Stimulated activated naive CD8-positive, alpha-beta T cell treated with anti-CD3 and anti-CD28 coated beads, Interleukin-15, Interleukin-2, amounts not matched to agents 100 ng/mL and 50 ng/mL, for 24 hours (primary cell): ENCODE measurements at regions not wholly inside any gene's neighbourhood (a gene's known extent, or its start where the extent isn't known, plus 50 kb on each side); places are given as distances from the start of the nearest gene placed in this dataset.

Experiments used
- H3K27ac Mint-ChIP-seq: one replicate; pipeline ENCODE4 v1.8.0; 2021; ENCODE audit warnings: mild to moderate bottlenecking, mixed read lengths
- H3K27me3 Mint-ChIP-seq: one replicate; pipeline ENCODE4 v1.8.0; 2021; ENCODE audit warnings: mixed read lengths
- H3K36me3 Mint-ChIP-seq: one replicate; pipeline ENCODE4 v1.8.0; 2021; ENCODE audit warnings: low read depth, mixed read lengths
- H3K4me1 Mint-ChIP-seq: one replicate; pipeline ENCODE4 v1.8.0; 2021; ENCODE audit warnings: low read depth, mixed read lengths
- H3K4me3 Mint-ChIP-seq: one replicate; pipeline ENCODE4 v1.8.0; 2021; ENCODE audit warnings: mild to moderate bottlenecking, mixed read lengths
- H3K9me3 Mint-ChIP-seq: one replicate; pipeline ENCODE4 v1.8.0; 2021; ENCODE audit warnings: mixed read lengths

GRCh38 chr20:41913146-41913545 lies 295.0 kb upstream of the CHD6 start:
- Mint-ChIP-seq H3K4me3 (no peak overlapping the region), H3K27ac (no peak overlapping the region), H3K27me3 (peaks cover 22% of the 10 kb centered on the region), H3K4me1 (no peaks in the 10 kb centered on the region), H3K36me3 (no peaks in the 10 kb centered on the region), H3K9me3 (no peaks in the 10 kb centered on the region)

GRCh38 chr20:41910558-41910957 lies 292.4 kb upstream of the CHD6 start:
- Mint-ChIP-seq H3K4me3 (no peak overlapping the region), H3K9me3 (no peaks in the 10 kb centered on the region), H3K4me1 (no peaks in the 10 kb centered on the region), H3K27me3 (peaks cover 14% of the 10 kb centered on the region), H3K36me3 (no peaks in the 10 kb centered on the region), H3K27ac (no peak overlapping the region)

GRCh38 chr20:41905199-41905598 lies 287.0 kb upstream of the CHD6 start:
- Mint-ChIP-seq H3K4me3 (no peak overlapping the region), H3K36me3 (no peaks in the 10 kb centered on the region), H3K27me3 (no peaks in the 10 kb centered on the region), H3K9me3 (no peaks in the 10 kb centered on the region), H3K27ac (no peak overlapping the region), H3K4me1 (no peaks in the 10 kb centered on the region)

DNA sequence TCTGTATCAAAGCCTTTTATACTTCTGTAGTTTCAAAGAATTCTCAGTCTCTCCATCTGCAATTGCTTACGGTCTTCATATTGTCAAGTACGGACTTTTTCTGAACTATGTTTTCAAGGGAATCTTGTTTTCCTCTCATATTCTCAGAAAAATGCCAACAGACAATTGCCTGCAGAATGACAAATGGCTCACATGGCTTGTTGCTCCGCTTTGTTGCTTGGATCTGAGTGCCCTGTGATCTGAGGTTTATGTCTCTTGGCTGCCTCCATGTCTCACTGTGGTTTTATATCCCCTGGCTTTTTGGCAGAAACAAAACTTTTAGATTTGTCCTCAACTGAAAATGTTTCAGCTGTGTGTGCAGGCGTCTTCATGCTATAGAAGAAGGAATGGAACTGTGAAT lies 285.4 kb upstream of the CHD6 start:
- no peaks in the 10 kb centered on the region for H3K4me1 Mint-ChIP-seq
- H3K9me3 Mint-ChIP-seq: no peaks in the 10 kb centered on the region
- no peak overlapping the region for H3K27ac Mint-ChIP-seq
- no peak overlapping the region for H3K4me3 Mint-ChIP-seq
- no peaks in the 10 kb centered on the region for H3K36me3 Mint-ChIP-seq
- no peaks in the 10 kb centered on the region for H3K27me3 Mint-ChIP-seq

GRCh38 chr20:41902346-41902745 lies 284.2 kb upstream of the CHD6 start:
- Mint-ChIP-seq H3K4me3 (no peak overlapping the region), H3K27me3 (no peaks in the 10 kb centered on the region), H3K36me3 (no peaks in the 10 kb centered on the region), H3K27ac (no peak overlapping the region), H3K4me1 (no peaks in the 10 kb centered on the region), H3K9me3 (no peaks in the 10 kb centered on the region)

- Mint-ChIP-seq H3K27me3 (peaks cover 3% of the 10 kb centered on the region), H3K4me1 (no peaks in the 10 kb centered on the region), H3K27ac (no peak overlapping the region), H3K9me3 (no peaks in the 10 kb centered on the region), H3K4me3 (no peak overlapping the region), H3K36me3 (no peaks in the 10 kb centered on the region)
Observed at GRCh38 chr20:41900201-41900691, 282.1 kb upstream of the CHD6 start.

DNA sequence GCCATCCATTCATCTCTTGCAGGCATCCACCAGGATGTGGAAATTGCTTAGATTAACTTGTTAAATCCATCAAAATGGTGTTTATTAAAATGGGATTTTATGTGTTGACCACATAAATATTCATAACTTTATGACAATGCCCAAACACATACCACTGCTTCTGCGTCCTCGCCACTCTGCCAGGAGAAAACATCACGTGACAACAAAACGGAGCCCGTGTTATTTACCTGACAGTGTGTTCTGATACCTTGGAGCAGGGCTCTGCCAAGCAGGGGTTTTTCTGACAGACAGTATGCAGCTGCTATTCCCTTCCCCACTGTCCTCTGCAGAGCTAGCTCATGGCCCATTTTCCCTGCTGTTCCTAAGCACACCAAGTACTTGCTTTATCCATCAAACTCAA lies 279.5 kb upstream of the CHD6 start:
- Mint-ChIP-seq H3K36me3 (no peaks in the 10 kb centered on the region), H3K4me3 (no peak overlapping the region), H3K27me3 (peaks cover 3% of the 10 kb centered on the region), H3K4me1 (no peaks in the 10 kb centered on the region), H3K9me3 (no peaks in the 10 kb centered on the region), H3K27ac (no peak overlapping the region)

DNA sequence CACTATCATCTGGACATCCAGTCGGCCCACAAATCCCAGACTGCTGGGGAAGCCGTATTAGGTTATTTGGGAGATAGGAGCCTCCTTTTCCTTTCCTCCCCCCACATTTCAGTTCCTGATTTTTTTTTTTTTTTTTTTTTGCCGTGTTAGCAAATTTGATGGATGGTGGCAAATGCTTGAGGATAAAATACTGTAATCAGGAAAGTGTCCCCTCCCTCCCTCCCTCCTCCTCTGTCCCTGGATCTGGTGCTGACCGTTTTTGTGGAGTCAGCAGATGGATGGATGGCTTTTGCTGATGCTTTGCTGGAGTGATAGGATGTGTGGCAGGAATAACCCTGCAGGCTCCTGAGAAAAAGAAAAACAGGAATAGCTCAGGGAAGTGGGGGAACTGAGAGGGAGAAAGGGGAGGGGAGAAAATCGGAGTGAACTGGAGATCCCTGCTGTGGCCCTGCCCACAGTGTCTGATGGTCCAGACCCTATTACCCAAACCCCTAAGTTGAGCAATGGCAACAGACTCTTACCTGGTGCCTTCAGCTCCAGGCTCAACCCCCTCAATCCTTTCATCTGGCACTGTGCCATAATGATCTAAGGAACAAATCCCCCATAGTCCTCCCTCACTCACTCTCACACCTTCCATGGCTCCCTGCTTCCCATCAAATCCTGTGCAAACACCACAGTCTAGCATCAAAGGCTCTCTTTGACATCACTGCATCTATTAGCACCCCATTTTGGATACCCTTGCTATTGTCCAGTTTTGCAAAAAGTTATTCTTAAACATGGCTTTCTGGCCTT lies 277.3 kb upstream of the CHD6 start:
- Mint-ChIP-seq H3K27ac (no peak overlapping the region), H3K27me3 (peaks cover 3% of the 10 kb centered on the region)

GRCh38 chr20:41894255-41894963 lies 276.2 kb upstream of the CHD6 start:
- no peaks in the 10 kb centered on the region for H3K36me3 Mint-ChIP-seq

More for the DNA sequence above, 277.3 kb upstream of the CHD6 start:
- no peak overlapping the region for H3K4me3 Mint-ChIP-seq
- H3K9me3 Mint-ChIP-seq: no peaks in the 10 kb centered on the region
- no peaks in the 10 kb centered on the region for H3K36me3 Mint-ChIP-seq
- H3K4me1 Mint-ChIP-seq: no peaks in the 10 kb centered on the region

DNA sequence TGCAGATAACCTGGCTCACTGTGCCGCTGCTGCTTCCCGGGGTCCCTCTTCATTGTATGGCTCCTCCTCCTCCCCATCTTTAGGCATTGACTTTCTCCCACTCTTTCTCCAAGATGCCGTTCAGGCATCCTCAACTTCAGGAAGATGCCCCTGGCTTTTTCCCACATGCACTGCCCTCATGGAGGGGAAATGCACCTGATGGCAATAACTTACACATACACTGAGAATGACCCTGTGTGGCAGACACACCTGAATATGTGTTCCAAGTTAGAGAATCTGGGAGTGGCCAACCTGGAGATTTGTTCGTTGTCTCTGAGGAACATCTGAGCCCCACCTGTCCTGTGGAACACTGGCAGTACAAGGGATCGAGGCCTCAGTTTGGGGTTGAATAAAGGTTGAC lies 273.9 kb upstream of the CHD6 start:
- no peak overlapping the region for H3K27ac Mint-ChIP-seq
- peaks cover 3% of the 10 kb centered on the region for H3K27me3 Mint-ChIP-seq
- H3K9me3 Mint-ChIP-seq: no peaks in the 10 kb centered on the region
- H3K4me1 Mint-ChIP-seq: no peaks in the 10 kb centered on the region
- H3K36me3 Mint-ChIP-seq: no peaks in the 10 kb centered on the region
- H3K4me3 Mint-ChIP-seq: no peak overlapping the region

More at GRCh38 chr20:41894255-41894963, 276.2 kb upstream of the CHD6 start:
- H3K4me1 Mint-ChIP-seq: no peaks in the 10 kb centered on the region
- no peaks in the 10 kb centered on the region for H3K9me3 Mint-ChIP-seq
- no peak overlapping the region for H3K4me3 Mint-ChIP-seq
- no peak overlapping the region for H3K27ac Mint-ChIP-seq
- H3K27me3 Mint-ChIP-seq: peaks cover 3% of the 10 kb centered on the region

GRCh38 chr20:41889844-41890224 lies 271.7 kb upstream of the CHD6 start:
- H3K9me3 Mint-ChIP-seq: no peaks in the 10 kb centered on the region
- no peaks in the 10 kb centered on the region for H3K4me1 Mint-ChIP-seq
- H3K4me3 Mint-ChIP-seq: no peak overlapping the region

GRCh38 chr20:41889126-41889843 lies 271.1 kb upstream of the CHD6 start:
- Mint-ChIP-seq H3K36me3 (no peaks in the 10 kb centered on the region), H3K27me3 (no peaks in the 10 kb centered on the region)

More at GRCh38 chr20:41889844-41890224, 271.7 kb upstream of the CHD6 start:
- no peaks in the 10 kb centered on the region for H3K27me3 Mint-ChIP-seq
- no peaks in the 10 kb centered on the region for H3K36me3 Mint-ChIP-seq
- no peak overlapping the region for H3K27ac Mint-ChIP-seq

GRCh38 chr20:41888434-41888833 lies 270.3 kb upstream of the CHD6 start:
- Mint-ChIP-seq H3K36me3 (no peaks in the 10 kb centered on the region), H3K4me3 (no peak overlapping the region), H3K27ac (no peak overlapping the region), H3K27me3 (no peaks in the 10 kb centered on the region), H3K4me1 (no peaks in the 10 kb centered on the region), H3K9me3 (peaks cover 3% of the 10 kb centered on the region)

More at GRCh38 chr20:41889126-41889843, 271.1 kb upstream of the CHD6 start:
- Mint-ChIP-seq H3K4me1 (no peaks in the 10 kb centered on the region), H3K9me3 (peaks cover 2% of the 10 kb centered on the region), H3K27ac (no peak overlapping the region), H3K4me3 (no peak overlapping the region)

GRCh38 chr20:41887500-41887899 lies 269.3 kb upstream of the CHD6 start:
- Mint-ChIP-seq H3K9me3 (peaks cover 6% of the 10 kb centered on the region), H3K27ac (no peak overlapping the region), H3K4me1 (no peaks in the 10 kb centered on the region), H3K36me3 (no peaks in the 10 kb centered on the region), H3K27me3 (no peaks in the 10 kb centered on the region), H3K4me3 (no peak overlapping the region)

DNA sequence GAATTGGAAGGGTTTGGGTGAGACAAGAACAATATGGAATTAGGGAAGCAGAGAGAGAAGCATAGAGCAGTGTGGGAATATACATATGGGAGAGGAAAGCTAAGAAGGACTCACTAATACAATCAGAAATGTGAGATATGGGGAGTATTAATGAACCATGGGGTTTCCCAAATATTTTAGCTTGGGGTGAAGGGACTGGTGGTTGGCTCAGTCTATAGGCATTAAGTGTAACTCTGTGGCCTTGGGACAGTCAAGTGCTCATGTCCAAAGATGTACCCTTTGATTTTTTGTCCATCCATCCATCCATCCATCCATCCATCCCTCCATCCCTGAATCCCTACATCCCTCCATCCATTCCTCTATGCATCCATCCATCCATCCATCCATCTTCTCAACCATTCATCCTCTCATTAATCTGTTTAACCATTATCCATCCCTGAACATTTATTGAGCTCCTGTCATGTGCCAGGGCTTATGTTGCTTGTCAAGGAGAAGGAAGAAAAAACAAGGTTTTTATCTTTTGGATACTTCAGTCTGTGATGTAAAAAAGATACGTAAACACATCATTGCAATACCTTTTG lies 263.4 kb upstream of the CHD6 start:
- H3K27me3 Mint-ChIP-seq: no peaks in the 10 kb centered on the region
- H3K36me3 Mint-ChIP-seq: no peaks in the 10 kb centered on the region
- no peak overlapping the region for H3K4me3 Mint-ChIP-seq
- H3K9me3 Mint-ChIP-seq: peaks cover 6% of the 10 kb centered on the region
- H3K4me1 Mint-ChIP-seq: no peaks in the 10 kb centered on the region
- H3K27ac Mint-ChIP-seq: no peak overlapping the region
